Stimulated activated CD8-positive, alpha-beta memory T cell treated with anti-CD3 and anti-CD28 coated beads, Interleukin-15, amount 100 ng/mL, for 48 hours (primary cell): ENCODE measurements at regions not wholly inside any gene's neighbourhood (a gene's known extent, or its start where the extent isn't known, plus 50 kb on each side); places are given as distances from the start of the nearest gene placed in this dataset.
"Not testable (repeated sequence)": the region's sequence is repeated elsewhere in the genome, so short reads cannot be mapped to it uniquely, and the experiment has no call there.

Source experiments
- DNase-seq, 2 donors: peaks; one replicate each; pipeline ENCODE4 v3.0.0-alpha.2; 2020; ENCODE audit warnings: low read depth in 2 of 2

DNA sequence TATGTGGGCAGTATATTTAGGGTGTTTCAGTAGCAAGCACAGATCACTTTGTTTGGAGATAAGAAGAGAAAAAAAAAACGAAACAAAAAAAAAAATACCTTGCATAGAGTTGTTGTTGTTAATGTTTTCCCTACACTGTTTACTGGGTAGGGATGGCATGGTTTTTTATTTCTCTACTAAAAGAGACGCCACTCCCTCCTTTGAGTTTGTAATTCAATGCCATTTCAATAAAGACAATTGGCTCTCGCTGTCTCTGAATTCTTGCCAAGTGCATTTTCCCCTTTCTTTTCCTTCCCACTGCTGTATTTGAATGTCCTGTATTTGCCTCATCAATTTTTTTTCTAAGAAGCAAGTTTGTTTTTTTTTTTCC is 213.9 kb upstream of the UBASH3B start:
- no peak for DNase-seq

DNA sequence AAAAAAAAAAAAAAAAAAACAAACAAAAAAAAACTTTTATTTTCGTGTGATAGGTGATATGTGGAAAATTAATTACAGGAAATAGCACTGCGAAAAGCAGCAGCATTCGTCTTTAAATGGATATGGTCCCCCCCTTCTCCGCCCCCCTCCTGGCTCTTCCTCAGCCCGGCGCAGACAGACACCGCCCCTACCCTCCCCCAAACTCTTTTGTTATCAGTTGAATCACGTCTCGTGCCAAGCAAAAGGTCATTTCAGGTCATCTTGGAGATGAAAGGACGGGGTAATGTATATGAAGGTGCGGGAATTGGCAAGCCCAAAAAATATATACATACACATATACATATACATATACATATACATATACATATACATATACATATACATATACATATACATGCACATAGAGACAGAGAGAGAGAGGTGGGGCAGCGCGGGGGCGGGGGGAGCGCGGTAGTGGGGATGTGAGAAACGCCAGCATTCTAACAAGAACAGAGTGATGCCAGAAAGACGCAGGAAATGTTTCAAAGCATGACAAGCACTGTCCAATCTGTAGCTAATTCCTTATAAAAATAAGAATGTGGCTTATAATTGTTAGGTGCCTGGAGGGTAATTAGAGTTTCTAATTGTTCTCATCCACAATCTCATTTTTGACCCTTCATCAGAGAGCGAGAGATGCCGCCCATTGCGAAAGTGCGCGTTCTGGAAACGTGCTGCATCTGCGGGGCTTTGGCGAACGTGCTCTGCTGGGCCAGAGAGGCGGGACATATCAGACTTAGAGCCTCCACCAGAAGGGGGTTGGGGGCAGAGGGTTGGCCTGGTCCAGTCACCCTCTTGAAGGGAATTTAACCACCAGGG is 214.5 kb upstream of the UBASH3B start:
- no peak for DNase-seq

DNA sequence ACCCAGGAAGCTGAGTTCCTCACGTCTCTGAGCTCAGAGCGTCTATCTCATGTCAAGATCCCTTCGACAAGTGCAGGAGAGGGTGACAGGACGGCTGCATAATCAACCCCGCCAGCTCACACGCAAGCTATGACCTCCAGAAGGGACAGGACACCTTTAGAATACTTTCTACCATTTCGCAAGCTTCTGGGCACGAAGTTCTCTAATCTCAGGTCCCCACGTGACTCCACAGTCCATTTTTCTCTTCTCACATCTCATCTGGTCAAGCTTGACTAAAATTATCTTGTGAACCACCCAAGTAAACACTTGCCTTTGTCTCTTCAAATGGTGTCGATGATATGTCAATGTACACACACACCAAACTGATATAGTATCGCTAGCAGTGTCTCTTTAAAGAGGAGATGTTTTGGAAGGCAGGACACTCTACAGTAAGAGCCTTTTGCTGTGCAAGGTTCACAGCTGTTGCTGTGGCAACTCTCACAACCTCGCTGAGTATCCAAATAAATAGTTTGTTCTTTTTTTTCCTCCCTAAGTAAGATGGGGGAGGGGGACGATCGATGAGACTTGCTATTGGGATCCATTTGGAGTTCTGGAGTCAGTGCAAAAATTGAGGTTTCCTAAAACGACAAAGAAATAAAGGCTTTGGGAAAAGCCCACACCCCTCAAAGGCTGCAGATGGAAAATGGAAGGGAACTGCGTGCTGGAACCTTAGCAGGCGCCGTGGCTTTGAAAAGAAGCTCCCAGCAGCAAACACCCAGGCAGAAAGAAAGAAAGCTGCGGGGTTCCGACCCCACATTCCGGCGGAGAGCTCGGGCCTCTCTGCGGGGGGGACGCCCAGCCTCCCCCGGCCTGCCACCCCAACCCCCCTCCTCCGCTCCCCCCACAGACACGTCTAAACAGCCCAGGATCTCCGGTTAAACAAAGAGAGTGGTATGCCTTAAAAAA is 215.4 kb upstream of the UBASH3B start:
- DNase-seq: no peak

DNA sequence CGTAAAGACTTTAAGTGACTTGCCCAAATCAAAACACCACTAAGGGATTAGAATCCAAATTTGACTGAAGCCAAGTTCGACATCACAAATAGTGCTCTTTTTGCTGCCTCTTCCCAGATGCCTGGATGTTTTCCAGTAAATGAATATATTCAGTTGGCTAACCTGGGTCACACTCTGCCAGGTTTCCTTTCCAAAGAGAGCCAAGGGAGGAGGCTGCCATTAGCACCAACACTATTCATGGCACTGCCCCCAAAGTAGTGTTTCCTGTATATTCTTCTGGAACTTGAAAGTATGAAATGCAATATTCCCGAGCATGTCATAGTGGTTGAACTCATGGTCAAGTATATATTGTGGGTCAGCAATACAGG is 219.3 kb upstream of the UBASH3B start:
- no peak for DNase-seq

DNA sequence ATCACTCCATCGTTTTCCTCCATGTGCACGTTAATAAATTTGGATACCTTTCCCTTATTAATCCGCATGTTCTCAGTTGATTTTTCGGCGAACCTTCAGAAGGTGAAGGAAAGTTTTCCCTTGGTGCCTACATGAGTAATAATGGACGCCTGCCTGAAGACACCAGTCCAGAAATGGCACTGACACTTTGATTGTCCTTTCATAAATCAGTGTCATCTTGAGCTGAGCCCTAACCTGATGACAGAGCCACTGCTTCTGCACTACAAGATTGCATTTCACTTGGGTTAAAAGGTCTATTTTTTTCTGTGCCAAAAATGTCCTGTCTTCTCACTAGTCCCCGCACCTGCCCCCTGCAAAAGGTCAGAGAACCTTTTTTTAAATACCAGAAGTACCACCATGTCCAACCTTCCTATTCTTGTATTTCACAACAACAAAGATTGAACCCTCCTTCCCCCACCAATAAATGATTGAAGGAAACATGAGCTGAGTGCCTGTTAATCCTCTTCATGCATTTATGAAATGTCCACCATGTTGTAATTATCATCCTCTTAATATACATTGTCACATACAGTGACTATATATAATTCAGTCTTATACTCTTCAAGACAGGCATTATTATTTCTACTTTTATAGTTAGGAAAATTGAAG is 219.9 kb upstream of the UBASH3B start:
- DNase-seq: no peak

DNA sequence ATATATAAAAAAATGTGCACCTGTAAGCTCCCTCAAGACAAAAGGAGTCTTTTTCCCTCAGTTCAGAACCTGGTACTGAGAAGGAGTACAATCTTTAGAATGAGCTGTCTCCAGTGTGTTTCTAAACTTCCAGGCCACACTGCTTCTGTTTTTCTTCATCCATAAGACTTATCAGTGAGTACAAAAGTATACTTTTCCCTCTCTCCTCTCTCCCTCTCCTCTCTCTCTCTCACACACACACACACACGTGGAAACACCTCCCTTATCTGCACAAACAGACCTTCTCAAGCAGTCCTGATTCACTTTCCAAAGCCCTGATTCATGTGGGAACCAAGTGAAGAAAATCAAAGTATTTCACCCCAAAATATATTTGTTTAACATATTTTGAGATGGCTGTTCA is 220.7 kb upstream of the UBASH3B start:
- no peak for DNase-seq

DNA sequence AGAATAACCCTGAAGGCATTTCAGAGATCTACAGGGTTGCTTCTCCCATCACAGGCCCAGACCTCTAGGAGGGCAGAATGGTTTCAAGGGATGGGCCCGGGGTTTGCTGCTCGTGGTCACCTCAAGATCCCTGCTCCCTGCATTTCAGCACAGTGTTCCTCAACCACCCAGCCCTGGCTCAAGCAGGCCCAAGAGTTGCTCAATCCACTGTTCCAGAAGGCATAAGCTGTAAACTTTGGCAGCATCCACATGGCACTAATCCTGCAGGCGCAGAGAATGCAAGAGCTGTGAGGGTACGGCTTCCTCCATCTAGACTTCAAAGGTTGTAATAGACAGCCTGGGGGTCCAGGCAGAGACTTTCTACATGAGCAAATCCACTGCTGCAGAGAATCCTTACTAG is 225.0 kb upstream of the UBASH3B start:
- no peak for DNase-seq

DNA sequence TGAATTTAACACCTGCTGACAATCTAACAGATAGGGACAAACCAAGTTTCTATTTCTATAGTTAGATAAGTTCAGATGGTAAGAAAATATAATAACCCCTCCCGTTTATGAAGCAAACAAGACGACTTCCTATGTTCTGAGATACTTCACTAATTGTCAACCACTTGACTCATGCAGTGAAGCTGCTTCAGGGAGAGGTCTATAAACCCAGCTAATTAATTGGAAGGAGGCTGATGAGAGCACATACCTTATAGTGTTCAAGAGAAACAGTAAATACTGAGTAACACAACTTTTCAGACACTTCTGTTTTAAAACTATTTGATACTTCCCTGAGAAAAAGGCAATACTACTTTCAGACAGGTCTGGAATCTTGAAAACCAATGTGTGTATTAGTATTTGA is 229.4 kb upstream of the UBASH3B start:
- DNase-seq: no peak

DNA sequence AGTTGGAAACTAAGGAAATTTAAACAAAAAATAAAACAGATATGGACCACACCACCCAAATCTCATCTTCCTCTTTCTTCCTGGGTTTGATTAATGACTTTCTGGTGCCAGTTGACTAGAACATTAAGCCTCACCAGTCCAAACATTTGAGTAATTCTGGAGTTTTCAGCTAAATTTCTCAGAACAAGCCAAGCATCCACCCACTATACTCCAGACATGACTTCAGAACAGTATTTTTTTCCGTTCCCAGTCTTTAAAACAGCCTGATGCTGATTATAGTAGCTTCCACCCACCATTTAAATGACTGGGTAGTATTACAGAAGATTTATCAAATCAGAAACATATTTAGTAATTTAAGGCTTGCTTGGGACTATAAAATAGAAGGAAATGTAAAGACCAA is 230.9 kb upstream of the UBASH3B start:
- DNase-seq: no peak

DNA sequence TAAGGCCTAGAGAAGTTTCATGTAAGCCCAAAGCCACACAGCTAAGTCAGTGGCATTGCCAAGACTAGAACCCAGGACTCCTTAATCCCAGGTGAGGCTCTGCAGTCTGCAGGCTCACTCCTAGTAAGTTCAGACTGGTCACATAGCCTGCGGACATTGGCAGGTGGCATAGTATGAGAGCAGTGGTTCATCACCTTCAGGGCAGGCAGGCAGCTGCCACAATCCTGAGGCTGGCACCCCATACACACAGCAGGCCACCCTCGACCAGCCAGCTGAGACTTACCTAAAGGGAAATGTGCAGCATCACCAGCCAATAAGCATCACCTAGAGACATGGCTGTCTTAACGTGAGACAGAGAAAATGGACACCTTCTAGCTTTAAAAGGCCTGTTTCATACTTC is 231.6 kb upstream of the UBASH3B start:
- DNase-seq: no peak

DNA sequence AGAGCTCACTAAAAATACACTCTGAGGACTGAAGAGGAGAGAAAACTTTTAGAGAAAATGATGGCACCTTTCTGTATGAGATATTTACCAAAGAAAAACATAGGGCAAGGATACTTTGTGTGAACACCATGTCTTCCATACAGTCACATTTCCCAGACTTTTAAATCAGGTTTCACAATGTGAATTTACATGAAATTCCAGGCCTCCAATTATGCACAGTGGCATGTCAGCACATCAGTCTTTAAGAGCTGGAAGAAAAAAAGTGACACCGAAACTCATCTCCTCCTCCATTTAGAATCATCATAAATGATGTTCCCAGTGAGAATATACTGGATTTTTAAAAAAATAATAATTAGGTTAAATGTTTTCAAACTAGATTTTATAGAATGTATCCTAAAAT is 232.2 kb upstream of the UBASH3B start:
- DNase-seq: no peak

DNA sequence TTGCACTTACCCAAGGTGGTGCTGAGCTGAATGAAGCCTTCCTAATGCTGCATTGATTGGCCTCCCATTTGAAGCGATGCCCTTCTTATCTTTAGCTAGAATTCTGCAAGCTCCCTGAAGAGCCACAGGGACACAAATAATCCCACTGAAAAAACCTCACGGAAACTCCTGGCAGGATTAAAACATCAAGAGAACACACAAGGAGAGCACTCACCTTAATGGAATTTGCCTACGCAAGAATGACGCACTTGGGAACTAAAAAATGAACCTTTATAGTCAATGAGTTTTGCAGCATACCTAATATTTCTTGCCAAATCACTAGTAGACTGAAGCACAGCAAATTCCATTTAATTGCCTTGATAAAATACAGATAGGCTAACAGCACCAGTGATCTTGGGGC is 232.8 kb upstream of the UBASH3B start:
- no peak for DNase-seq

DNA sequence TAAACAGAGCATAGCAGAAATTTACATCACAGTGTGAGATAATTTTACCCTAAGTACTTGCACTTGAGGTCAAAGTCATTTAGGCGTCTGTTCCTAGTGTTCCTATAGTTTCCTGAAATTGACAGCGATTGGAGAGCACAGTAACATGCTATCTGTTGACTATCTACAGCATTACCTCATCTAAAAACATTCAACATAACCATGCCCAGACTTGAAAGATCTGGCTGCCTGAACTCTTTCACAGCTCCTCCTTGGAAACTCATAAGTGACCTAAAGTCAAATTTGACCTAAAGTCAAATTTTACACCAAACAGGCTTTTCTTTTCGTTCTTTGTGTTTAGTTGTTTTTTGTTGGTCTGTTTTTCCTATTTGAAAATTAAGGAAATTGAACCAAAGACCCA is 233.8 kb upstream of the UBASH3B start:
- DNase-seq: no peak

DNA sequence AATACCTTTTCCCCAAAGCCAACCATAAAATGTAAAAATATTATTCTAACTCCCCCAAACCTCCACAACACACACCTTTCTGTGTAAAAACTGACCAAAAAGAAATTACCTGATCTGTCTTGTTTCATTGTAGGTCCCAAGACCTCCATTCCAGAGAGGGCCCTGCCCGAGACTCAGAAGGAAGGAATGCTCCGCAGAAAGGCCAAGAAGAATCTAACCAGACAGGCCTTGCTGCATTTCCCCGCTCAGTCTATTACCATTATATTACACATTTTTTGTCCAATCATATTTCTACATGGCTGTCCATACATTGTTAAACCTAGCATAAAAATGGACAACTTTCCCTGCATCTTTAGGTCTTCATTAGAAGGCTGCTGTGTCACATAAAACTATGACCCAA is 237.5 kb upstream of the UBASH3B start:
- DNase-seq: no peak

DNA sequence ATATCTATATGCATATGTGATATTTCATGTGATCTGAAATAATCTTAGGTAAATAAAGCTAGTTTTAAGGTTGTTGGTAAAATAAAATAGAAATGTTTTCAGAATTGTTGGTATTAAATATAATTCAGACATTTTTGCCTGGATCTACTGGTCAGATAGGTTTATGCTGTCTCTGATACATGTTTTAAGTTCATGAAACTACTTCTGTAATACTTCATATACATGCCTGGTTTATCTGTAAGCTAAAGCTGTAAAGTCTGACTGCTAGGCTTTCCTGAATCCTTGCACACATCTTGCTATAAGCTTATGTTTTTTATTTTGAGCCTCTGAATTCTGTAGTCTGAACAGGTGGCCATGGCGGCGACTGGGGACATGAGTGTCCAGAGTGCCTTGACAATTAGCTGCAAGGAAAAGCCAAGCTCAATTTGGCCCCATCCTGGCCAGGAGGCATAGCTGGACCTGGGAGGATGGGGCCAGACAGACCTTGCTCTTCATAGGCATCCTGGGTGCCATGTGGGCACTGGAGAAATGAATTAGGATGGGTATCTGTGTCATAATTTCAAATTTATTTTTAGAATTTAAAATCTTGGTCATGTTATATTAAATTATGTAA is 241.0 kb upstream of the UBASH3B start:
- no peak for DNase-seq

DNA sequence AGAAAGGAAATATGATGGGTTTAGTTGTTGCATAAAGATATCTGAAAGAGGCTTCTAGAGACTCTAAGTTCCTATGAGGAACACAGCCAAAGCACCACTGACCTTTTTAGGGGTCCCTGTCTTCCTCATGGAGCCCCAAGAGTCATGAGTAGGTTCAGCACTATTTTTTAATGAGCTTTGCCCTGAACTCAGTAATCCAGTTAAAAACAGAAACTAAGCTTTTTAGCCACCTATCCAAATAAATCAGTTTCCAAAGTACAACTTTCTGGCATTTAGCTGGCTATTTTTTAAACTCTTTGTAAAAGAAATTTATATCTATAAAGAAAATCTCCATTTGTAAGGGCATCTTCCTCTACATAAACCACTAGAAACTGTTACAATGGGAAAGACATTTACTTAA is 241.8 kb upstream of the UBASH3B start:
- DNase-seq: no peak

DNA sequence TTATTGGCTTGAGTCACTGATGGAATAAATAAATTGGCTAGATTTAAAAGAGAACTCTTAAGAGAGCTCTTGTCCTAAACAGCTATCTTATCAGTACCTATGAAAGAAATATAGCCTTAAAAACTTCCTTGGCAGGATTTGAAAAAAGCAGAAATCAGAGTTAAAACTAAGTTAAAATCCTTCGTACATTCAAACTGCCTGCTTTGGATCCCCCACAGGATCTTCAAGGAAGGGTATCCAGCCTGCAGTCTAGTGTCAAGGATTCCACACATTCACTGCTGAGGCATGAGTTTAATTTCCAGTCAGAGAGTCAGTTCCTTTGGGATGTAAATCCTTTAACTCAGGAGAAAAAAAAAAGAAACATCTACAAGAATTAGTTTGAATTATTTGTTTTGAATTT is 242.9 kb upstream of the UBASH3B start:
- no peak for DNase-seq

DNA sequence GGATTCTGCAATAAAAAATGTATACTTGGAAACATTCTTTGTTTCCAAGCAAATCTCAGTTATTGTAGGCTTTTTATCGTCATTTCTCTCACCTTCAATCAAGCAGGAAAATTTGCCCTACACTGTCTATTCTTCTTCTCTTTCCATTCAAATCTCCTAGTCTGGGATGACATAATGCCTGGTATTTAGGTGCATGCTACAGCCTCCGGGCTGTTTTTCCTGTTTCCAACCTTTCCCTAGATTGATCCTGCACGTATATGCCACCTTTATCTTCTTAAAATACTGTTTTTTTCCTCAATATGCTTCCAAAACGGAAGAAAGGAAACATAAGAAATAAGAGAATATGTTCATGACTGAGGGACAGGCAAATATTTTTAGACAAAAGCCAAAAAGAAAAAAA is 249.1 kb upstream of the UBASH3B start:
- DNase-seq: no peak

DNA sequence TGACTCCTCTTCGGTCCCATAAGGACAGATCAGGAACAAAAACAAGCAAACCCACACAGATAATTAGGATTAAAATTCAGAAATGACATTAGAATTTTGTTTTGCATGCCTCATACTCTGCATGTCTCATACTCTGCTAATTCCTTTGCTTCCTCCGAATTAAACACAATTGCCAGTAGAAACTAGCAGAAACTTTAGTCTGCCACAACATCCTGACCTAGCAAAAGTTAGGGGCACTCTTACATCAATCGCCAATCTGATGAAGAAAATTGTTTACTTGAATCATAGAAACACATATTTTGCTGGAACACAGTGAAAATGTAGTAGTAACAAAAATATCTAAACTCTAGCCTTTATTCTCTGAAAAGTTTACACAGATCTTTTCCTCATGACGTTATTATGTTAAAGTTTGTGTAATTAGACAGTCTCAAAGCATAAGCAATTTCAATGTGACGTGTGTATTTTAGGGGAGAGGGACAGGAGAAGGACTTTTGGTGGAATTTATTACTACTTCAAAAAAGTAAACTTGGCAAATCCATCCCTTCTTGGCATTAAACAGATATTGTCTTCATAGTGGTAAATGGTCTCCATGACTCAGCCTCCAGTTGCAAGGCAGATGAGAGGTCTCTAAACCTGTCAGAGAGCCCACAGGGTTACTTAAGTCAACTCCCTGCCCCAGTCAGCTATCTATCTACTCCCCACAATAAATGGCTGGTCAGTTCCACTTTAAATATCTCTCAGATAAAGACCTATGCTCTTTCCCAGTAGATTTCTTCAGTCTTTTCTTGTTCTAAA is 249.8 kb upstream of the UBASH3B start:
- no peak for DNase-seq

DNA sequence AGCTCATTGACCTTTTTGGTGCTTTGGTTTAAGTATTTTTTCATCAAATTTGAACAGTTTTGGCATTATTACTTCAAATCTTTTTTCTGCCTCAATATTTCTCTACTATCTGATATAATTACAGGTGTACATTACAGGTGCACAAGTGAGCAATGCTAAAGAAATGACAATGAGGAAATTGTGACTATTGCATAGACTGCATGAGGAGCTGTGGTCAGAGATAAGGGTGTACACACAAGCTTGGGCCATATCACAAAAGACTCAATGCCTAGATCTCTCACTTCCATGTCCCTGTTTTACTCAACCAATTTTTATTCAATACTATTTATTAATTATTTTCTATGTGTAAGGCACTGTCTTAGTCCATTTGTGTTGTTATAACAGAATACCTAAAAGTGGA is 251.0 kb upstream of the UBASH3B start:
- no peak for DNase-seq

DNA sequence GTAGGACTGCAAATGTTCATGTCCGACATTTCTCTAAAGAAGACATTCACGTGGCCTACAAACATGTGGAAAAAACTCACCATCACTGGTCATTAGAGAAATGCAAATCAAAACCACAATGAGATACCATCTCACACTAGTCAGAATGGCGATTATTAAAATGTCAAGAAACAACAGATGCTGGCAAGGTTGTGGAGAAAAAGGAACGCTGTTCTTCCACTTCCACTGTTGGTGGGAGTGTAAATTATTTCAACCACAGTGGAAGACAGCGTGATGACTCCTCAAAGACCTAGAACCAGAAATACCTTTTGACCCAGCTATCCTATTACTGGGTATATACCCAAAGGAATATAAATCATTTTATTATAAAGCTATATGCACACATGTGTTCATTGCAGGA is 253.9 kb upstream of the UBASH3B start:
- not testable (repeated sequence) for DNase-seq
